Sigmoid colon (tissue), 6 donors: ENCODE measurements at regions not wholly inside any gene's neighbourhood (a gene's known extent, or its start where the extent isn't known, plus 50 kb on each side); places are given as distances from the start of the nearest gene placed in this dataset.

ENCODE experiments used
- DNase-seq: peaks from one replicate; pipeline ENCODE4 v3.0.0-alpha.2; 2019
- H3K27ac ChIP-seq, 4 donors: fragments of 200-600 bp; sonication (generic); one replicate each; pipeline ENCODE4 v1.5.1; 2016 to 2019; ENCODE audit warnings: mild to moderate bottlenecking in 1 of 4
- H3K27me3 ChIP-seq, 3 donors: fragments of 200-600 bp; sonication (generic); one replicate each; pipeline ENCODE4 v1.5.1; 2019; ENCODE audit warnings: mild to moderate bottlenecking in 1 of 3
- H3K36me3 ChIP-seq, 4 donors: fragments of 200-600 bp; sonication (generic); one replicate each; pipeline ENCODE4 v1.5.1; 2016 to 2019
- H3K4me1 ChIP-seq, 4 donors: fragments of 200-600 bp; sonication (generic); one replicate each; pipeline ENCODE4 v1.5.1; 2017 to 2019
- H3K4me3 ChIP-seq, 4 donors: fragments of 200-600 bp; sonication (generic); one replicate each; pipeline ENCODE4 v1.5.1; 2017 to 2019; ENCODE audit warnings: mild to moderate bottlenecking in 2 of 4, moderate library complexity in 1 of 4
- H3K9me3 ChIP-seq, 4 donors: fragments of 200-600 bp in 3 of 4; sonication (generic) in 3 of 4; one replicate each; pipeline versions ENCODE4 v1.5.1 to v1.6.1; 2013 to 2019
- EP300 ChIP-seq, 4 donors: sonication (generic); formaldehyde crosslinking; IDR thresholded peaks; one replicate each; pipeline ENCODE4 v1.6.1; 2017; ENCODE audit warnings: antibody characterized with exemption in 4 of 4
- POLR2A ChIP-seq, 2 donors: fragments of 450-650 bp; IDR thresholded peaks; one replicate each; pipeline ENCODE4 v1.6.1; 2016; ENCODE audit warnings: antibody characterized with exemption in 2 of 2, mild to moderate bottlenecking in 2 of 2, moderate library complexity in 2 of 2
- POLR2AphosphoS5 ChIP-seq, 4 donors: sonication (generic); formaldehyde crosslinking; IDR thresholded peaks; one replicate each; pipeline ENCODE4 v1.6.1; 2017; ENCODE audit warnings: antibody characterized with exemption in 4 of 4
- WGBS, 2 donors: extraction: QIAGEN DNeasy Blood & Tissue Kit; methylation state at CpG; one replicate each; pipeline ENCODE4 v1.1.7; 2013; 5-methylcytosine and 5-hydroxymethylcytosine counted together
- intact Hi-C: fragments of 100-400 bp; cut with DNase I; formaldehyde crosslinking; loops from one replicate; pipeline ENCODE4 v1.15.1; 2023
- TF ChIP-seq, protein P1 (sequence below), 4 experiments: fragments of 450-650 bp in 3 of 4; fragments of 200-600 bp in 1 of 4; IDR thresholded peaks; one replicate each; pipeline ENCODE4 v1.5.1; 2016 to 2019; ENCODE audit warnings: antibody characterized with exemption in 4 of 4, mild to moderate bottlenecking in 3 of 4, moderate library complexity in 2 of 4
- donor health status: healthy with polysubstance abuse.
- donor health status: healthy.

DNA sequence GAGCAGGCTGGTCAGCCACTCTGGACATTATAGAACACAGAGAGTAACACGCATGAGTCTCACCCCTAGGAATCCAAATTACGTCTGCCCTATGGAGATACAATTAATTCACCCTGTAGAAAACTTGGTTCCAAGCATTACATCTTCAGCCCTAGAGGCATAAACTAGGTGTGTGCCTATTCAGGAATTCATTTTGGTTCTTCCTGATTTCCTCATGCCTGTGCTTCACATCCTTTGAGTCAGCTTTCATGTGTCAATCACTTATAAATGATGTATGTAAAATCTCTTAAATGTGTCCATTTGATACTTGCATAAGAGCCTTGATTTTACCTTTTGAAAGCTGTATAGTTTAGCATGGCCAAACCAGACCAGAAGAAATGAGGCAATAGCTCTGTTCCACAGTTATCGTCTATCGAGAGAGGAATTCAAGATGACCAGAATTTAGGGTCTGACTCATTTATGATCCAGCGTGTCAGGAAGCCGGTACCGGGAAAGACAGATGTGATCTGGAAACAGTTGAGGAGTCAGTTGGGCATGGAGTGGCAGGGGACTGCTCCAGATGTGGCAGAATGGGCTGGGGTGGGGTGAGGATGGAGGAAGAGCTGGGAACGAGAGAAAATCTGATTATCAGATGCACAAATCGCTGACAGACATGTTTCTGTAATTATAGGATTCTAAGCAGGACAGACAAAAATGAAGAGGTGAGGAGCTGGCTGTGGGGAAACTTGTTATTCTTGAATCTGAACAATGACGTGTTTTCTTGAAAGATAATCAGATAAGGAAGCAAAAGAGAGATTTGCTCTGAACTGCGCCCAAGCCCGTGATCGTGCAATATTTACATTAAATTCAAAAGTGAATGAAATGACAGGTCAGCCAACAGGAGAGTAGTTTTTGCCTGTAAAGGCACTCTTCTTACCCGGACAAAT lies 76.7 kb downstream of the C16orf95 start:
- Histone ChIP-seq H3K27me3 (peaks cover 0 to 24% (median 2%) of the 10 kb centered on the region in 3 donors), H3K36me3 (no peaks in the 10 kb centered on the region), H3K9me3 (no peaks in the 10 kb centered on the region), H3K27ac (no peak overlapping the region), H3K4me1 (no peaks in the 10 kb centered on the region), H3K4me3 (no peak overlapping the region)
- no peak for DNase-seq
- WGBS, 2 donors: 25 to 67% methylated on average over 14 of the region's 14 CpGs
- intact Hi-C loops: no loop called here
- TF ChIP-seq EP300 (IDR thresholded peaks at IDR 0.05) (no peak), POLR2AphosphoS5 (IDR thresholded peaks at IDR 0.05) (no peak), POLR2A (IDR thresholded peaks at IDR 0.05) (no peak)
- TF ChIP-seq, protein P1, sequence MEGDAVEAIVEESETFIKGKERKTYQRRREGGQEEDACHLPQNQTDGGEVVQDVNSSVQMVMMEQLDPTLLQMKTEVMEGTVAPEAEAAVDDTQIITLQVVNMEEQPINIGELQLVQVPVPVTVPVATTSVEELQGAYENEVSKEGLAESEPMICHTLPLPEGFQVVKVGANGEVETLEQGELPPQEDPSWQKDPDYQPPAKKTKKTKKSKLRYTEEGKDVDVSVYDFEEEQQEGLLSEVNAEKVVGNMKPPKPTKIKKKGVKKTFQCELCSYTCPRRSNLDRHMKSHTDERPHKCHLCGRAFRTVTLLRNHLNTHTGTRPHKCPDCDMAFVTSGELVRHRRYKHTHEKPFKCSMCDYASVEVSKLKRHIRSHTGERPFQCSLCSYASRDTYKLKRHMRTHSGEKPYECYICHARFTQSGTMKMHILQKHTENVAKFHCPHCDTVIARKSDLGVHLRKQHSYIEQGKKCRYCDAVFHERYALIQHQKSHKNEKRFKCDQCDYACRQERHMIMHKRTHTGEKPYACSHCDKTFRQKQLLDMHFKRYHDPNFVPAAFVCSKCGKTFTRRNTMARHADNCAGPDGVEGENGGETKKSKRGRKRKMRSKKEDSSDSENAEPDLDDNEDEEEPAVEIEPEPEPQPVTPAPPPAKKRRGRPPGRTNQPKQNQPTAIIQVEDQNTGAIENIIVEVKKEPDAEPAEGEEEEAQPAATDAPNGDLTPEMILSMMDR (IDR thresholded peaks at IDR 0.05): no peak

DNA sequence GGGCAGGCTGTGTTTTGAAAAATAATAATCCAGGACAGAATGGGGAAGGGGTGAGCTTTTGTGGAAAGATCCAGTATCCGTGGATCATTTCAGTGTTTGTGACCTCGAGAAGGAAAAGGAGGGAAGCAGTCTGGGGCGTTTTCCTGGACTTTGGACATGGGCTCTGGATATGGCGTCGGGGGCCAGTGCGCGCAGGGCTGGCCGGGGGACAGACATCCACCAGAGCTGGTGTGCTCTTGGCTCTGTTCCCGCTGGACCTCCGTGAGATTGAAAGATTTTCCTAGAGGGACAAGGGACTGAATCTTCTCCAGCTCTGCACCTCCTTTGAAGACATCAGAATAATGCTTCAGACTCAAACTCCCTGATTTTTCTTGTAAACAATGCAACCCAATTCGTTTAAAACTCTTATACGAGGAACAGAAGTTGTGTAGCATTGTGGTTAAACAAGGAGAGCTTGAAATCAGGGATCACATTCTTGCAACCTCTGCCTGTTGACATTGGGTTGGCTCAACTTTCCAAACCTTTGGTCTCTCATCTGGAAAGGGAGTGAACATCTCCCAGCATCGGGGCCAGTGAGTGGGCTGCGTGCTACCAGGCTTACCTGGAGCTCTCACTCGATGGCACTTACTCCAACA lies 75.9 kb downstream of the C16orf95 start:
- no peaks in the 10 kb centered on the region for H3K9me3 ChIP-seq
- no peaks in the 10 kb centered on the region for H3K36me3 ChIP-seq
- 30 to 77% methylated on average over 15 of the region's 15 CpGs for WGBS, 2 donors
- H3K27ac ChIP-seq: no peak overlapping the region
- no peak for DNase-seq
- TF ChIP-seq, protein P1 (IDR thresholded peaks at IDR 0.05): no peak
- TF ChIP-seq POLR2A (IDR thresholded peaks at IDR 0.05): no peak
- H3K27me3 ChIP-seq: peaks cover 0 to 22% (median 5%) of the 10 kb centered on the region in 3 donors
- H3K4me3 ChIP-seq: no peak overlapping the region
- intact Hi-C loops: no loop called here
- H3K4me1 ChIP-seq: no peaks in the 10 kb centered on the region

DNA sequence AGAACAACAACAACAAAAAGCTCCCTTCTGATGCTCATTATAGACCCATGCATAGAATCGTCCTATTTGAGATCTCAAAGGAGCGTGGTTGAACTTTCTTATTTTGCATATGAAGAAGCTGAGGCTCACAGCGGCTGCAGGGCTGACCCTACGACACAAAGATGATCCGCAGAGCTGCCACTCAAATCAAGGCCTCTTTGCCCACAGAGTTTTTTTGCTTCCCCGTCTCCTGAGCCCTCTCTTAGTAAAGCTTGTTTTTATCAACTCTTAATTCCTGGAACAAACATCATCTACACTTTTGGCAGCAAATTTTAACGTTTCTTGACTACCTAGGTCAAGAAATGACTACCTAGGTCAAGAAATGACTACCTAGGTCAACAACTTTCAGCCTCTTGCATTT lies 73.7 kb downstream of the C16orf95 start:
- intact Hi-C loops: no loop called here
- TF ChIP-seq EP300 (IDR thresholded peaks at IDR 0.05) (no peak), POLR2AphosphoS5 (IDR thresholded peaks at IDR 0.05) (no peak), POLR2A (IDR thresholded peaks at IDR 0.05) (no peak)
- TF ChIP-seq, protein P1 (IDR thresholded peaks at IDR 0.05): no peak
- no peaks in the 10 kb centered on the region for H3K9me3 ChIP-seq
- no peaks in the 10 kb centered on the region for H3K4me1 ChIP-seq
- DNase-seq: no peak
- H3K4me3 ChIP-seq: no peak overlapping the region
- WGBS, 2 donors: 83 to 85% methylated on average over 7 of the region's 7 CpGs
- no peaks in the 10 kb centered on the region for H3K36me3 ChIP-seq
- H3K27ac ChIP-seq: no peak overlapping the region
- H3K27me3 ChIP-seq: peaks cover 0 to 15% (median 5%) of the 10 kb centered on the region in 3 donors

DNA sequence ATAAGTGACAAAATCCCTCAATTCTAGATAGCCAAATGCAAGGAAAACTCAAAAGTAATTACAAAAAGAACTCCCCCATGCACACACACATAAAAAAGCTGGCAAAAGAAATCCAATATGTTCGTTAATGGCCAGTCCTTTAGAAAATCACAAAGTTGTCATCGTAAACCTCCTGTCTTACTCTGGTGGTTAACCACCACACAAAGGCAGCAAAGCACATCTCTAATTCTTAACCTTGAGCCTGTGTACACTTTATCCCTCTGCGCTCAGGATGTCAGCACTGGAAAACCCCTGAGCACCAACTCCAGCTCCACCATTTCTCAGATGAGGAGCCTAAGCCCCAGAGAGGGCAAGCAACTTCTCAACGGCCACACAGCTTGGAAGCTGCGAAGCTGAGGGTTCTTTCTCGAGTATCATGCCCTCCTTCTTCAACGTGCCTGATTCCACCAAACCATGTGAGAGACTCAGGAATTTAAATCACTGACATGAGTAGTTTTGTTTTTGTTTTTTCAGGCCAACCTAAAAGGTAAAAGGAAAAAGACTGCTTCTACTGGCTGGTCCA lies 72.5 kb downstream of the C16orf95 start:
- 81 to 85% methylated on average over 7 of the region's 7 CpGs for WGBS, 2 donors
- intact Hi-C loops: no loop called here
- no peak for DNase-seq

DNA sequence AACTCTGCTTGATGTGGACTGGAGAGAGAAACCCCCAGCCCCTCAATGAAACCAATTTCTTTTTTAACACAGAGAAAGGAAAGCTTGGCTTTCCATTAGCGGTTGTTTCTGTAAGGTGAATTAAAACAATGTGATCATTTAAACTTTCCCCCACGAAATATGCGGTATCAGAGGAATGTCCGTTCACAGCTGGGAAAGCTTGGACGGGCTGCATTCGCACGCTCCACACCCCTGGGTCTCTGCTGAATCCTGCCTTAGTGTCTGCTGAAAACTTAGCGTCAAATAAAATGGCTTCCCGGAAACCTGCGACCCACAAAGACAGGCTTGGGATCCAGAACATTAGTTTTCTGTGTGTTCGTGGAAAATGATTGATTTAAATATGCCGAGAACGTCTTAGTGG lies 71.7 kb downstream of the C16orf95 start:
- H3K9me3 ChIP-seq: no peaks in the 10 kb centered on the region
- intact Hi-C loops: no loop called here
- no peak for TF ChIP-seq EP300 (IDR thresholded peaks at IDR 0.05)
- TF ChIP-seq POLR2AphosphoS5 (IDR thresholded peaks at IDR 0.05): no peak
- TF ChIP-seq, protein P1 (IDR thresholded peaks at IDR 0.05): no peak
- no peak for TF ChIP-seq POLR2A (IDR thresholded peaks at IDR 0.05)
- H3K4me1 ChIP-seq: no peaks in the 10 kb centered on the region
- 91 to 95% methylated on average over 13 of the region's 13 CpGs for whole genome bisulfite sequencing, 2 donors
- no peaks in the 10 kb centered on the region for H3K36me3 ChIP-seq
- no peak overlapping the region for H3K27ac ChIP-seq
- H3K4me3 ChIP-seq: no peak overlapping the region
- peaks cover 0 to 15% (median 5%) of the 10 kb centered on the region in 3 donors for H3K27me3 ChIP-seq
- DNase-seq: no peak

More for the DNA sequence above, 72.5 kb downstream of the C16orf95 start:
- Histone ChIP-seq H3K36me3 (no peaks in the 10 kb centered on the region), H3K4me1 (no peaks in the 10 kb centered on the region), H3K4me3 (no peak overlapping the region), H3K9me3 (no peaks in the 10 kb centered on the region), H3K27ac (no peak overlapping the region), H3K27me3 (peaks cover 0 to 15% (median 5%) of the 10 kb centered on the region in 3 donors)
- TF ChIP-seq POLR2A (IDR thresholded peaks at IDR 0.05) (no peak), EP300 (IDR thresholded peaks at IDR 0.05) (no peak), POLR2AphosphoS5 (IDR thresholded peaks at IDR 0.05) (no peak)
